Mucosa of descending colon (tissue), 3 donors: ENCODE measurements at regions not wholly inside any gene's neighbourhood (a gene's known extent, or its start where the extent isn't known, plus 50 kb on each side); places are given as distances from the start of the nearest gene placed in this dataset.

Experiments
- ATAC-seq: fragments of 200-7000 bp; cut with Tn5 transposase; one replicate; pipeline ENCODE4 v1.9.1; 2020; ENCODE audit warnings: mild to moderate bottlenecking, moderate library complexity
- DNase-seq, 3 donors: peaks; one replicate each; pipeline ENCODE4 v3.0.0-alpha.2; 2020
- H3K36me3 ChIP-seq: fragments of 200-600 bp; one replicate; pipeline ENCODE4 v1.8.0; 2021; ENCODE audit warnings: low read depth, mild to moderate bottlenecking
- H3K4me1 ChIP-seq: fragments of 200-600 bp; one replicate; pipeline ENCODE4 v1.8.0; 2021; ENCODE audit warnings: low read depth, mild to moderate bottlenecking
- H3K4me3 ChIP-seq: fragments of 200-600 bp; one replicate; pipeline ENCODE4 v1.8.0; 2021; ENCODE audit warnings: mild to moderate bottlenecking
- H3K9me3 ChIP-seq: fragments of 200-600 bp; one replicate; pipeline ENCODE4 v1.8.0; 2021; ENCODE audit warnings: mild to moderate bottlenecking
- CTCF ChIP-seq: fragments of 200-600 bp; IDR thresholded peaks from one replicate; pipeline ENCODE4 v1.8.0; 2022; ENCODE audit warnings: antibody characterized with exemption, mild to moderate bottlenecking
- intact Hi-C, 2 donors: fragments of 100-400 bp; cut with DNase I in 1 of 2; cut with micrococcal nuclease in 1 of 2; formaldehyde crosslinking; loops; one replicate each; pipeline versions ENCODE4 v1.11.0 to v1.11.1; 2022; cut with DNase I, micrococcal nuclease
- donor health status: DM: no; HTN: no; CAD: no; lungs with moderate emphysema.
- donor health status: DM: no; HTN: no; CAD: no.
- donor health status: DM: no; HTN: yes; CAD: no.

GRCh38 chr3:153448151-153448829 is 286.3 kb downstream of the RAP2B start:
- H3K9me3 ChIP-seq = no peaks in the 10 kb centered on the region
- no peak for DNase-seq
- no peak overlapping the region for H3K4me3 ChIP-seq
- no peaks in the 10 kb centered on the region for H3K36me3 ChIP-seq
- no peaks in the 10 kb centered on the region for H3K4me1 ChIP-seq
- no peak for TF ChIP-seq CTCF
- intact Hi-C loops = no loop called here
- ATAC-seq = no peak

- DNase-seq = no peak
- H3K4me1 ChIP-seq = no peaks in the 10 kb centered on the region
- no peaks in the 10 kb centered on the region for H3K36me3 ChIP-seq
- intact Hi-C loops = no loop called here
- no peak overlapping the region for H3K4me3 ChIP-seq
- no peaks in the 10 kb centered on the region for H3K9me3 ChIP-seq
- ATAC-seq = no peak
- no peak for TF ChIP-seq CTCF
These were observed 295.0 kb downstream of the RAP2B start for GRCh38 chr3:153456833-153457545.

- Histone ChIP-seq H3K9me3 (no peaks in the 10 kb centered on the region), H3K36me3 (no peaks in the 10 kb centered on the region), H3K4me3 (no peak overlapping the region), H3K4me1 (no peaks in the 10 kb centered on the region)
- intact Hi-C loops = no loop called here
- DNase-seq (no peak), ATAC-seq (no peak)
- TF ChIP-seq CTCF = no peak
These were observed 296.9 kb downstream of the RAP2B start for GRCh38 chr3:153458881-153459280.

- H3K9me3 ChIP-seq = no peaks in the 10 kb centered on the region
- DNase-seq = no peak
- ATAC-seq = no peak
- no peak for TF ChIP-seq CTCF
- intact Hi-C loops = no loop called here
- H3K4me3 ChIP-seq = no peak overlapping the region
- H3K4me1 ChIP-seq = no peaks in the 10 kb centered on the region
- H3K36me3 ChIP-seq = no peaks in the 10 kb centered on the region
These were observed 300.5 kb downstream of the RAP2B start for GRCh38 chr3:153462545-153462944.

- H3K4me1 ChIP-seq = no peaks in the 10 kb centered on the region
These were observed 301.9 kb downstream of the RAP2B start for GRCh38 chr3:153463895-153464294.

More at GRCh38 chr3:153463895-153464294, 301.9 kb downstream of the RAP2B start:
- H3K9me3 ChIP-seq = no peaks in the 10 kb centered on the region
- H3K36me3 ChIP-seq = no peaks in the 10 kb centered on the region
- no peak overlapping the region for H3K4me3 ChIP-seq
- intact Hi-C loops = no loop called here
- no peak for DNase-seq
- no peak for ATAC-seq
- TF ChIP-seq CTCF = no peak
